Skeletal muscle tissue (tissue), 3 donors: ENCODE measurements at regions not wholly inside any gene's neighbourhood (a gene's known extent, or its start where the extent isn't known, plus 50 kb on each side); places are given as distances from the start of the nearest gene placed in this dataset.

Experiments
- H3K27ac ChIP-seq: one replicate; pipeline ENCODE4 v1.7.0; 2013; ENCODE audit warnings: mild to moderate bottlenecking, low read depth, low read length, inconsistent platforms
- H3K27me3 ChIP-seq, 3 donors: one replicate each; pipeline ENCODE4 v1.7.0; 2013; ENCODE audit warnings: low read length in 3 of 3; ENCODE audit not compliant: control insufficient read depth in 3 of 3, insufficient read depth in 3 of 3
- H3K36me3 ChIP-seq, 3 donors: one replicate each; pipeline ENCODE4 v1.7.0; 2013; ENCODE audit warnings: low read length in 3 of 3; ENCODE audit not compliant: control insufficient read depth in 3 of 3, insufficient read depth in 3 of 3
- H3K4me1 ChIP-seq, 3 donors: one replicate each; pipeline ENCODE4 v1.7.0; 2013; ENCODE audit warnings: low read length in 3 of 3, mild to moderate bottlenecking in 3 of 3; ENCODE audit not compliant: control insufficient read depth in 3 of 3, insufficient read depth in 3 of 3
- H3K4me3 ChIP-seq, 3 donors: one replicate each; pipeline ENCODE4 v1.7.0; 2013; ENCODE audit warnings: low read length in 3 of 3
- H3K9ac ChIP-seq, 3 donors: one replicate each; pipeline ENCODE4 v1.7.0; 2013; ENCODE audit warnings: low read length in 3 of 3, mild to moderate bottlenecking in 3 of 3, moderate library complexity in 2 of 3, low read depth in 1 of 3
- H3K9me3 ChIP-seq, 3 donors: one replicate each; pipeline ENCODE4 v1.7.0; 2013; ENCODE audit warnings: low read length in 3 of 3; ENCODE audit not compliant: control insufficient read depth in 3 of 3
- donor health status: Osteomylitis.

DNA sequence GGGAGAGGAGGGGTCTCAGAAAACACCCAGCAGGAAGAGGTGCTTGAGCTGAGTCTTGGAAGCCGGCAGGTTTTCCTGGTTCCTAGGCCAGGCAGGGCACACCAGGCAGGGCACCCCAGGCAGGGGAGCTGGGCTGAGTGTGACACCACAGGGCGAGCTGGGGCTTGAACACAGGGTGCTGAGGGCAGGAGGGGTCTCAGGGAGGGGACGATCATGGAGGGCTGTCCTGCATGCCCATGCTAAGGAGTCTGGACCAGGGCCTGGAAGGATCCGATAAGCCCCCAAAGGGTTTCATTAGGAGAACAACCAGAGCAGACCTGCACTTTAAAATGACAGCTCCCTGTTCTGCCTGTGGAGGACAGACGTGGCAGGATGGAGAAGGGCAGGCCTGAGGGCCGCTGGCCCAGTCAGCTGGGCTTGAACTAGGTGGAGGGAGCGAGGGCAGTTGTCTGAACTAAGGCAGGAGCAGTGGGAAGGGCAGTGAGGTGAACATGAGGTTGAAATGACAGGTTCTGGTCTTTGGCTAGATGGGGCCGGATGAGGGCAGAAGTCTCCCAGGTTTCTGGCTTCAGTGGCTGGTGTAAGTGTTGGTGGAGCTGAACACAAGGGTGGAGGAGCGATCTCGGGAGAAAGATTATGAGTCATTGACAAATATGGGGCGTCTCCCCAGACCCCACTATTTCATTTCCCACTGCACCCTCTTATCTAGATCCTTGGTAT is 171.0 kb upstream of the PZP start:
- no peaks in the 10 kb centered on the region for H3K4me1 ChIP-seq
- no peak overlapping the region for H3K4me3 ChIP-seq
- H3K9ac ChIP-seq: no peak overlapping the region
- no peaks in the 10 kb centered on the region for H3K9me3 ChIP-seq
- H3K36me3 ChIP-seq: no peaks in the 10 kb centered on the region
- peaks cover 0 to 3% (median 0%) of the 10 kb centered on the region in 3 donors for H3K27me3 ChIP-seq
- H3K27ac ChIP-seq: no peak overlapping the region

DNA sequence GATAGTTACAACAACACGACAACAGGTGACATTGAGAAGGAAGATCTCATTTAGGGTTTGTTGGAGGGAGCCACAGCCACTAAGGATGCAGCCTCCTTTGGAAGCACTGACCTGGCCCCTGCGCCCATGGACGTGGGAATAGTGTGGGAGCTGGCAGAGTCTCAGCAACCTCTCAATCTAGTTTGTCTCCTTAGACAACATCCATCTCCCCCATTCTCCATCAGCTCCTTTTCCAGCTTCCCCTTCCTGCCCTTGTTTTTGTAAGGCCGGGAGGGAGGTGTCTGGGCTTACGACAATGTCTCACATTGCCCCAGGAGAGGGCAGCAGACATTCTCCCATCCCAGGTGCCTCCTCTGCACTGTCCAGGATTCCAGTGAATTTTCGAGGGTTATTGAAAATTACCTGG is 170.2 kb upstream of the PZP start:
- H3K27me3 ChIP-seq: peaks cover 0 to 3% (median 0%) of the 10 kb centered on the region in 3 donors
- no peak overlapping the region for H3K9ac ChIP-seq
- no peaks in the 10 kb centered on the region for H3K9me3 ChIP-seq
- H3K36me3 ChIP-seq: no peaks in the 10 kb centered on the region
- no peak overlapping the region for H3K27ac ChIP-seq
- no peaks in the 10 kb centered on the region for H3K4me1 ChIP-seq
- no peak overlapping the region for H3K4me3 ChIP-seq

DNA sequence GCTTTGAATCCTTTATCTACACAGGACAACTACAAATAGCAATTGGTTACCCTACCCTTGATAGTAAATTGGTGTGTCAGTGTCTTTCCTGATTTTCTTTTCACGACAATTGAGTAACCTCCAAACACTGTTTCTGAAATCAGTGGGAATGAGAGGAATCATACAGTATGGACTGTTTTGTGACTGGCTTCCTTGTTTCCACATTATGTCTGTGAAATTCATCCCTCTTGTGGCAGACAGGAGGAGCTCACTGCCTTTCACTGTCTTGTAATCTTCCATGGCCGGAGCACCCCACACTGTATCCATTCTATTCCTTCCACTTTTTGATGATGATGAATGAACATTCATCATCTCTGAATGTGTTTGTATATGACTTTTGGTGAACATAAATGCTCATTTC is 164.0 kb upstream of the PZP start:
- Histone ChIP-seq H3K9me3 (no peaks in the 10 kb centered on the region), H3K4me3 (no peak overlapping the region), H3K27me3 (peaks cover 0 to 3% (median 0%) of the 10 kb centered on the region in 3 donors), H3K4me1 (no peaks in the 10 kb centered on the region), H3K27ac (no peak overlapping the region), H3K9ac (no peak overlapping the region), H3K36me3 (no peaks in the 10 kb centered on the region)

DNA sequence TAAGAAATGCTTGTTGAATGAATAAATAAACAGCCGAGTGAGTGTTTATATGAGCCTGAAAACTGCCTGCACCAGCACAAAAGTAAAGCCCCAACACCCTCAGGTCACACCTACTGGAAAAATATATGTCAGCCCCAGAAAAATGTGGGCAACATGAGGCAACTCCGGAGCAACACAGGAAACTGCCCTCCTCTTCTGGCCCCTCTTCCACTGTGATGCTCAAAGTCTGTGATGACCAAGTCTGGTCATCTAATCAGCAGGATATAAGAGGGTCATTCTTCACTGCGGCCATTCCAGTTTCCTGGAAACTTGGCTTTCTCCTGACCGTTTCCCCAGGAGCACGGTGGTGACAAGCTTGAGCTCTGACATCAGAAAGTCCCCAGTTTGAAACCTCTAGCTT is 159.6 kb upstream of the PZP start:
- no peak overlapping the region for H3K27ac ChIP-seq
- H3K36me3 ChIP-seq: no peaks in the 10 kb centered on the region
- H3K4me1 ChIP-seq: no peaks in the 10 kb centered on the region
- H3K4me3 ChIP-seq: no peak overlapping the region
- no peaks in the 10 kb centered on the region for H3K27me3 ChIP-seq
- H3K9ac ChIP-seq: no peak overlapping the region
- no peaks in the 10 kb centered on the region for H3K9me3 ChIP-seq

DNA sequence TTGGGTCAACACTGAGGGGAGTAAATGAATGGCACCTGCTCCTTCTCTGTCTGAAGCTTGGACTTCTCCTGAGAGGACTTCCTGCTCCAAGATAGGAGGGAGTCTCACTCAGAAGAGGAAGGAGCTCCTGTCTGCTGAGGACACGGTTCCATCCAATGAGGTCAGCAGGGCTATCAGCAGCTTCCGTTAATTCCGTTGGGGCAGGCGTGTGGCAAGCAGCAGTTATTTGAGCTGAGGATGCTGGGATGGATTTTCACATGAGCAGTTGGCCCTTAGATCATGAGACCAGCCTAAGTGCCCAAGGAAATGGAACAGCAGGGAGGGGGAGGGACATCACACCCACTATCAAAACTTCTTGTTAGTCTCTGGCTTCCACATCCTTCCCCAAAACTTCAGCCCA is 159.0 kb upstream of the PZP start:
- H3K4me1 ChIP-seq: no peaks in the 10 kb centered on the region
- H3K36me3 ChIP-seq: no peaks in the 10 kb centered on the region
- H3K27me3 ChIP-seq: no peaks in the 10 kb centered on the region
- no peak overlapping the region for H3K27ac ChIP-seq
- H3K9me3 ChIP-seq: no peaks in the 10 kb centered on the region
- no peak overlapping the region for H3K4me3 ChIP-seq
- H3K9ac ChIP-seq: no peak overlapping the region

DNA sequence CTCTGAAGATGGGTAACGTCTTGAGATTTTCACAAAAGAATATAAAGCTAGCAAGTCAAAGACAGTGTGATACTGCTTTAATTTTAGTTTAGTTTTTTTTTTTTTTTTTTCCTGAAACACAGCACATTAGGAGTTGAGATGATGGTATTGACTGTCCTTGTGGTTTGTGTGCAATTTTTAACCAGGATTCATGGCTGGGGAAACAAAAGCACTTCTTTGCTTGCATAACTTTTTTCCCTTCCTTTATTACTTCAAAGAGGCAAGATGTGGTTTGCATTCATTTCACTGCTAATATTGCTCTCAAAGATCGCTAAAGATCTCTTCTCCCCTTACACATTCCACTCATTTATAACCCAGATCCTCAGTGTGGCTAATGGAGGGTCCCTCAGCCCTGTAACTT is 157.1 kb upstream of the PZP start:
- Histone ChIP-seq H3K4me3 (no peak overlapping the region), H3K4me1 (no peaks in the 10 kb centered on the region), H3K27me3 (no peaks in the 10 kb centered on the region), H3K27ac (no peak overlapping the region), H3K36me3 (no peaks in the 10 kb centered on the region), H3K9me3 (no peaks in the 10 kb centered on the region), H3K9ac (no peak overlapping the region)

DNA sequence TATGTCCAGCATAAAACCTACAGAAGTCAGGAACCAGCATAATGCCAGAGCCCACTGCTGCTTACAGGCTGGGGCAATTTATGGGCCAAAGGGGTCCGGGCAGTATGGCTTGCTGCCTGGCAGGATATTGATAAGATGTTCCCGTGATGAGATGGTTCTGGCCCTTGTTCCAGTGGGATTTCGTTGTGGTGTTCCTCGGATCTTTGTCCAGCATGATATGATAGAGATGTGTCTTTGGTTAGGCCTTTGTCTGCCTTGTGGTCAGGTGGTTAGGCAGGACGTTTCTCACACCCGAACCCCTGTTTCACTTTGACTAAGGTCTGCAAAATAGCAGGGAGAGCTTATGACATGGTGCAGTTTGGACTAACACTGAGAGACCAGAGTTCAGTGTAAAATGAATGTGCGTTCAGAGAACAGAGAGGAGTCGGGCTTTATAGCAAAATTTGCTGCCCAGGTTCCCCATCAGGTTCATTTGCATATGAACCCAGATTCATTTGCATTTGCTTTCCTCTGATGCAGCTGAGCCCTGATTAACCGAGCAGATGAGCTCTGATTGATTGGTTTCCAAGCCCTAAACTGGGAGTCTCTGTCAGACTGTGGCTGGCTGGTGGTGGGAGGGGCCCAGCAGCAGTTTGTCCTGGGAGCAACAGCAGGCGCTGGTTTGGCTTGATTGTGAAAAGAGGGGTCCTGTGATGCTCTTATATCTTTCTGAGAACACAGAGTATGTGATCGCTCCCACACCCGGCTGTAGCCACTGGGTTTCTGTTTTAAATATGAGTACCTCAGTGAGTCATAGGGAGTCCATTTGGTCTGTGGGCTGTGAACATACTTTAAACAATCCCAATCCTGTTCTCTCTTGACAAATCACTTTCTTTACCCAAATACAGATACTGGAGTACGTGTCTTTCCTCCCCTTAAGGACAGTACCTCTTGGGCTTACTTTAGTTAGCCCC is 156.3 kb upstream of the PZP start:
- H3K4me1 ChIP-seq: no peaks in the 10 kb centered on the region
- H3K27ac ChIP-seq: no peak overlapping the region
- H3K9ac ChIP-seq: no peak overlapping the region
- no peaks in the 10 kb centered on the region for H3K9me3 ChIP-seq
- no peaks in the 10 kb centered on the region for H3K27me3 ChIP-seq
- no peak overlapping the region for H3K4me3 ChIP-seq
- H3K36me3 ChIP-seq: no peaks in the 10 kb centered on the region

DNA sequence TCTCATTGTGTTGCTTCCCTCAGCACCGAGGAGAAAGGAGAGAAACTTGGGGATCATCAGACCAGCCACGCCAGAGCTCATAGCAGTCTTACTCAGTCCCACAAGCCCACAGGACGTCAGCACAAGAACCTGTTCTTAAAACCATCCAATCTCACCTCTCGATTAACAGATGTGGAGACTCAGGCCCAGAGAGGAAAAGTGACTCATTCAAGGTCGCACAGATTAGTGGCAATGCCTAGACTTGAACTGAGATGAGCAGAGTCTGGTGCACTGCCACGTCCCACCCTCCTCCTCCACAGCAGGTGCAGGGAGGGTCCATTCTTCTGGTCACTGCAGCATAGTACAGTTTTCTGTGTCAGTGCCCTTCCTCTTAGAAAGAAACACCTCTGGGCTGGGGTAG is 154.9 kb upstream of the PZP start:
- H3K4me1 ChIP-seq: no peaks in the 10 kb centered on the region
- H3K27ac ChIP-seq: no peak overlapping the region
- no peaks in the 10 kb centered on the region for H3K9me3 ChIP-seq
- no peaks in the 10 kb centered on the region for H3K27me3 ChIP-seq
- H3K9ac ChIP-seq: no peak overlapping the region
- H3K36me3 ChIP-seq: no peaks in the 10 kb centered on the region
- no peak overlapping the region for H3K4me3 ChIP-seq

DNA sequence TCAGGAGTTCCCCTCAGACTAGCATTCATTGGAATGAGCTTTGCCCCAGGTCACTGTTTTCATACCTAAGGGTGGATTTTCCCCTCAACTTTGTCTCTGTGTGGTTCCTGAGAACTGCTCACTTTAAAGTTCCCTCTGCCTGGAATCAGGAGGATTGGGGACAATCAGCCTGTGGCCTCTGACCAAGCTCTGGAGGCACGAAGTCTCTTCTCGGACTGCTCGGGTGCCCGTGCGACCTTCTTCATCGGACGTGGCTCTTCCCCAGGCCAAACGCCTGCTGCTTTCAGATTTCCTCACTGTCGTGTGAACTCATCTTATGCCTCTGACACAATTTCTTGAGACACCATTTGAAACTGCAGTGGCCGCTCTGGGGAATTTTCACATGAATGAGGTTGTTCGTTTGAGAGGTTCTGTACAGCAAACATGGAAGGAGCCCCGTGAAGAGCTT is 153.7 kb upstream of the PZP start:
- Histone ChIP-seq H3K27me3 (no peaks in the 10 kb centered on the region), H3K4me3 (no peak overlapping the region), H3K4me1 (no peaks in the 10 kb centered on the region), H3K9me3 (no peaks in the 10 kb centered on the region), H3K27ac (no peak overlapping the region), H3K36me3 (no peaks in the 10 kb centered on the region), H3K9ac (no peak overlapping the region)
